Liver (tissue), 7 donors: ENCODE measurements at regions not wholly inside any gene's neighbourhood (a gene's known extent, or its start where the extent isn't known, plus 50 kb on each side); places are given as distances from the start of the nearest gene placed in this dataset.
A peak's percentile ranks its signal among the peaks of the same experiment; 100 is the strongest.

Source experiments
- DNase-seq: peaks from one replicate; pipeline ENCODE4 v3.0.0-alpha.2; 2017; ENCODE audit warnings: low spot score
- H3K27ac ChIP-seq, 2 donors: one replicate each; pipeline ENCODE4 v1.7.0; 2013; ENCODE audit warnings: inconsistent platforms in 2 of 2, low read length in 2 of 2, control low read depth in 1 of 2, low read depth in 1 of 2, mild to moderate bottlenecking in 1 of 2
- H3K27me3 ChIP-seq, 4 donors: one replicate each; pipeline versions ENCODE4 v1.6.1 to v1.7.0; 2013; ENCODE audit warnings: low read length in 3 of 4, inconsistent platforms in 1 of 4, mild to moderate bottlenecking in 1 of 4, moderate library complexity in 1 of 4; ENCODE audit not compliant: control insufficient read depth in 4 of 4, insufficient read depth in 4 of 4
- H3K36me3 ChIP-seq, 4 donors: one replicate each; pipeline versions ENCODE4 v1.6.1 to v1.7.0; 2013; ENCODE audit warnings: low read length in 3 of 4, mild to moderate bottlenecking in 3 of 4, low read depth in 1 of 4, moderate library complexity in 1 of 4; ENCODE audit not compliant: control insufficient read depth in 4 of 4, insufficient read depth in 3 of 4
- H3K4me1 ChIP-seq, 4 donors: one replicate each; pipeline versions ENCODE4 v1.6.1 to v1.7.0; 2013; ENCODE audit warnings: low read length in 3 of 4, mild to moderate bottlenecking in 3 of 4, moderate library complexity in 1 of 4; ENCODE audit not compliant: control insufficient read depth in 4 of 4, insufficient read depth in 4 of 4
- H3K4me3 ChIP-seq, 3 donors: one replicate each; pipeline versions ENCODE4 v1.6.1 to v1.7.0; 2013; ENCODE audit warnings: low read length in 3 of 3, control low read depth in 1 of 3, low read depth in 1 of 3, mild to moderate bottlenecking in 1 of 3
- H3K9ac ChIP-seq, 2 donors: one replicate each; pipeline ENCODE4 v1.7.0; 2013; ENCODE audit warnings: low read length in 2 of 2, mild to moderate bottlenecking in 2 of 2, moderate library complexity in 2 of 2, control low read depth in 1 of 2, low read depth in 1 of 2
- H3K9me3 ChIP-seq, 4 donors: one replicate each; pipeline versions ENCODE4 v1.6.1 to v1.7.0; 2013; ENCODE audit warnings: low read length in 3 of 4; ENCODE audit not compliant: control insufficient read depth in 4 of 4
- EGR1 ChIP-seq, 2 donors: IDR thresholded peaks; 2 replicates each; pipeline ENCODE4 v1.6.1; 2016 to 2018; ENCODE audit warnings: antibody characterized with exemption in 2 of 2, low read depth in 2 of 2
- FOXA1 ChIP-seq: IDR thresholded peaks from 2 replicates; pipeline ENCODE4 v1.6.1; 2016; ENCODE audit warnings: antibody characterized with exemption
- FOXA2 ChIP-seq: IDR thresholded peaks from 2 replicates; pipeline ENCODE4 v1.6.1; 2016; ENCODE audit warnings: antibody characterized with exemption
- GABPA ChIP-seq, 2 donors: IDR thresholded peaks in 1 of 2; conservative IDR thresholded peaks in 1 of 2; 2 replicates each; pipeline ENCODE4 v1.6.1; 2016; ENCODE audit warnings: antibody characterized with exemption in 2 of 2, mild to moderate bottlenecking in 1 of 2, moderate library complexity in 1 of 2
- HNF4A ChIP-seq, 2 donors: conservative IDR thresholded peaks; 2 replicates each; pipeline ENCODE4 v1.6.1; 2016; ENCODE audit warnings: antibody characterized with exemption in 2 of 2, mild to moderate bottlenecking in 2 of 2
- JUND ChIP-seq, 2 donors: IDR thresholded peaks; 2 replicates each; pipeline ENCODE4 v1.6.1; 2016; ENCODE audit warnings: antibody characterized with exemption in 2 of 2
- MAX ChIP-seq: IDR thresholded peaks from 2 replicates; pipeline ENCODE4 v1.6.1; 2016; ENCODE audit warnings: antibody characterized with exemption
- NR2F2 ChIP-seq: IDR thresholded peaks from 2 replicates; pipeline ENCODE4 v1.6.1; 2016; ENCODE audit warnings: antibody characterized with exemption
- RAD21 ChIP-seq, 2 donors: IDR thresholded peaks; 2 replicates each; pipeline ENCODE4 v1.6.1; 2016; ENCODE audit warnings: antibody characterized with exemption in 2 of 2, mild to moderate bottlenecking in 2 of 2
- RXRA ChIP-seq, 2 donors: IDR thresholded peaks; 2 replicates each; pipeline ENCODE4 v1.6.1; 2017 to 2018; ENCODE audit warnings: antibody characterized with exemption in 2 of 2, mild to moderate bottlenecking in 1 of 2
- YY1 ChIP-seq: IDR thresholded peaks from 2 replicates; pipeline ENCODE4 v1.6.1; 2016; ENCODE audit warnings: antibody characterized with exemption, mild to moderate bottlenecking
- WGBS: extraction: QIAGEN DNeasy Blood & Tissue Kit; methylation state at CpG from one replicate; pipeline ENCODE4 v1.1.7; 2013; 5-methylcytosine and 5-hydroxymethylcytosine counted together
- TF ChIP-seq, protein P1 (sequence below): IDR thresholded peaks from 2 replicates; pipeline ENCODE4 v1.6.1; 2016; ENCODE audit warnings: antibody characterized with exemption
- TF ChIP-seq, protein P2 (sequence below): IDR thresholded peaks from 2 replicates; pipeline ENCODE4 v1.6.1; 2016; ENCODE audit warnings: antibody characterized with exemption
- donor health status: healthy.
- donor health status: healthy.
- donor health status: healthy.
- donor health status: healthy.

- no peak overlapping the region for H3K4me3 ChIP-seq
- no peak overlapping the region for H3K9ac ChIP-seq
- WGBS: 85% methylated on average over 5 of the region's 5 CpGs
- H3K27ac ChIP-seq: peak overlapping the region in 1 of 2 donors; percentile 61
- no peaks in the 10 kb centered on the region for H3K9me3 ChIP-seq
- DNase-seq: peak; percentile 0
- H3K36me3 ChIP-seq: no peaks in the 10 kb centered on the region
- H3K27me3 ChIP-seq: no peaks in the 10 kb centered on the region
- TF ChIP-seq NR2F2 (no peak), MAX (no peak), RAD21 (IDR thresholded peaks at IDR 0.05) (no peak), YY1 (no peak), GABPA (IDR thresholded peaks at IDR 0.05 in 1 of 2, conservative IDR thresholded peaks at IDR 0.05 in 1 of 2) (no peak), JUND (IDR thresholded peaks at IDR 0.05) (no peak), FOXA1 (no peak)
- TF ChIP-seq, protein P1, sequence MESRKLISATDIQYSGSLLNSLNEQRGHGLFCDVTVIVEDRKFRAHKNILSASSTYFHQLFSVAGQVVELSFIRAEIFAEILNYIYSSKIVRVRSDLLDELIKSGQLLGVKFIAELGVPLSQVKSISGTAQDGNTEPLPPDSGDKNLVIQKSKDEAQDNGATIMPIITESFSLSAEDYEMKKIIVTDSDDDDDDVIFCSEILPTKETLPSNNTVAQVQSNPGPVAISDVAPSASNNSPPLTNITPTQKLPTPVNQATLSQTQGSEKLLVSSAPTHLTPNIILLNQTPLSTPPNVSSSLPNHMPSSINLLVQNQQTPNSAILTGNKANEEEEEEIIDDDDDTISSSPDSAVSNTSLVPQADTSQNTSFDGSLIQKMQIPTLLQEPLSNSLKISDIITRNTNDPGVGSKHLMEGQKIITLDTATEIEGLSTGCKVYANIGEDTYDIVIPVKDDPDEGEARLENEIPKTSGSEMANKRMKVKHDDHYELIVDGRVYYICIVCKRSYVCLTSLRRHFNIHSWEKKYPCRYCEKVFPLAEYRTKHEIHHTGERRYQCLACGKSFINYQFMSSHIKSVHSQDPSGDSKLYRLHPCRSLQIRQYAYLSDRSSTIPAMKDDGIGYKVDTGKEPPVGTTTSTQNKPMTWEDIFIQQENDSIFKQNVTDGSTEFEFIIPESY: no peak
- H3K4me1 ChIP-seq: peaks cover 0 to 7% (median 2%) of the 10 kb centered on the region in 4 donors
Observed at GRCh38 chr3:46095307-46095706, 68.0 kb upstream of the XCR1 start.

DNA sequence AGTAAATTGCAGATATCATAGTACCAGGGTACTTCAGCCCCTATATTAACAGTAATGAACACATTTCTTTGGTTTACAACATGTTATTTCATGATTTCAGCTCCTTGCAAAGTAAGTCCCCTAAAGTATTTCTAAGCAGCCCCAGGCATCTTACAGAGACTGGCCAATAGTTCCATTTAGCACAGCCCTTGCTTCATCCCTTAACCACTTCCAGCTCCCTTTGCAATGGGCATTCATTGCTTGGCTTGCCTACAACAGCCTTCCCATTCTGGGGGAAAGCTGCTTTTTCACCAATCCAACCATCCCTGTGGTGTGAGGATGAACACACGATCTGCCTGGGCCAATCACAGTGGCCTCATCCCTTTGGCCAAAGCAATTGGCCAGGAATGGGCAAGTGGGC lies 67.2 kb upstream of the XCR1 start:
- Histone ChIP-seq H3K9ac (no peak overlapping the region), H3K27me3 (no peaks in the 10 kb centered on the region)
- 86% methylated on average over 1 of the region's 1 CpG for WGBS

DNA sequence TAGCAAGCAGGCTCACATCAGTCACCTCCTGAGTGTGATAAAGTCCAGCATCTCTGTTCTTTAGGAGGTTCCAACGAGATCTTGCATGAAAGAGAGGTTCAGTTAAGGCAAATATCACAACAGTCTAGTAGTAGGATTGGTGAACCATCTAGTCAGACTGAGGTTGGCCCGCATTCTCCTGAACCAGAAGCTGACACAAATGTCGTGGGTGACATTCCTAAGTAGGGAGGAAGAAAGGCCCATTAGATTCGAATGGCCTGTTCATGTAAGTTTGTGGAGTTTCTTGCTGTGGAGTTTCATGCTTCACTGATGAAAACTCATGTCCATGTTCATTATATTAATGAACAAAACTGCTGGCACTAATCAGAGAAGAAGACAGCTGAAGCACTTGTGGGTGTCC lies 66.7 kb upstream of the XCR1 start:
- TF ChIP-seq RXRA (IDR thresholded peaks at IDR 0.05) (no peak), NR2F2 (no peak), YY1 (no peak), JUND (IDR thresholded peaks at IDR 0.05) (no peak), HNF4A (conservative IDR thresholded peaks at IDR 0.05) (no peak), FOXA2 (no peak), FOXA1 (no peak), EGR1 (IDR thresholded peaks at IDR 0.05; ENCODE audit: low read depth in 2 of 2) (no peak)
- TF ChIP-seq, protein P2, sequence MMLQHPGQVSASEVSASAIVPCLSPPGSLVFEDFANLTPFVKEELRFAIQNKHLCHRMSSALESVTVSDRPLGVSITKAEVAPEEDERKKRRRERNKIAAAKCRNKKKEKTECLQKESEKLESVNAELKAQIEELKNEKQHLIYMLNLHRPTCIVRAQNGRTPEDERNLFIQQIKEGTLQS: no peak
- TF ChIP-seq, protein P1: no peak
- Histone ChIP-seq H3K9me3 (no peaks in the 10 kb centered on the region), H3K4me1 (peaks cover 0 to 7% (median 2%) of the 10 kb centered on the region in 4 donors), H3K36me3 (no peaks in the 10 kb centered on the region), H3K4me3 (no peak overlapping the region), H3K27ac (no peak overlapping the region), H3K9ac (no peak overlapping the region), H3K27me3 (no peaks in the 10 kb centered on the region)
- WGBS: 95% methylated on average over 4 of the region's 4 CpGs
- DNase-seq: no peak

More for the DNA sequence above, 67.2 kb upstream of the XCR1 start:
- Histone ChIP-seq H3K27ac (peak overlapping the region in 1 of 2 donors; percentile 61), H3K4me3 (no peak overlapping the region), H3K4me1 (peaks cover 0 to 7% (median 2%) of the 10 kb centered on the region in 4 donors), H3K36me3 (no peaks in the 10 kb centered on the region), H3K9me3 (no peaks in the 10 kb centered on the region)
- DNase-seq: no peak
- no peak for TF ChIP-seq NR2F2
- TF ChIP-seq, protein P2: no peak
